Cerebellar cortex (tissue), 1 donor: ENCODE measurements at regions not wholly inside any gene's neighbourhood (a gene's known extent, or its start where the extent isn't known, plus 50 kb on each side); places are given as distances from the start of the nearest gene placed in this dataset.

ENCODE experiments used
- DNase-seq: peaks from one replicate; pipeline ENCODE4 v3.0.0-alpha.2; 2015; ENCODE audit warnings: low spot score

GRCh38 chr3:84439476-84439875 is 519.3 kb upstream of the CADM2 start:
- no peak for DNase-seq

GRCh38 chr3:84440291-84440690 is 518.5 kb upstream of the CADM2 start:
- DNase-seq: no peak

- DNase-seq: no peak
These were observed 516.3 kb upstream of the CADM2 start for GRCh38 chr3:84442533-84442932.

- no peak for DNase-seq
These were observed 513.9 kb upstream of the CADM2 start for GRCh38 chr3:84444726-84445521.

- no peak for DNase-seq
These were observed 471.5 kb upstream of the CADM2 start for GRCh38 chr3:84487296-84487695.

GRCh38 chr3:84504761-84505160 is 454.0 kb upstream of the CADM2 start:
- DNase-seq: no peak

GRCh38 chr3:84510007-84510406 is 448.8 kb upstream of the CADM2 start:
- no peak for DNase-seq

GRCh38 chr3:84522893-84523292 is 435.9 kb upstream of the CADM2 start:
- no peak for DNase-seq

- DNase-seq: no peak
These were observed 421.9 kb upstream of the CADM2 start for GRCh38 chr3:84536916-84537315.

- DNase-seq: no peak
These were observed 420.2 kb upstream of the CADM2 start for GRCh38 chr3:84538597-84538996.

- DNase-seq: no peak
These were observed 411.6 kb upstream of the CADM2 start for GRCh38 chr3:84547207-84547606.

GRCh38 chr3:84547971-84548970 is 410.5 kb upstream of the CADM2 start:
- peak; percentile 48 for DNase-seq

GRCh38 chr3:84555629-84556028 is 403.2 kb upstream of the CADM2 start:
- DNase-seq: no peak

GRCh38 chr3:84566256-84566655 is 392.5 kb upstream of the CADM2 start:
- DNase-seq: no peak

- DNase-seq: no peak
These were observed 391.0 kb upstream of the CADM2 start for GRCh38 chr3:84567796-84568195.

GRCh38 chr3:84573962-84574361 is 384.8 kb upstream of the CADM2 start:
- DNase-seq: no peak

- DNase-seq: no peak
These were observed 372.4 kb upstream of the CADM2 start for GRCh38 chr3:84586427-84586826.

GRCh38 chr3:84600703-84601225 is 358.0 kb upstream of the CADM2 start:
- DNase-seq: no peak

GRCh38 chr3:84601303-84601702 is 357.5 kb upstream of the CADM2 start:
- peak; percentile 17 for DNase-seq

GRCh38 chr3:84621823-84622222 is 337.0 kb upstream of the CADM2 start:
- no peak for DNase-seq

- DNase-seq: no peak
These were observed 324.1 kb upstream of the CADM2 start for GRCh38 chr3:84634668-84635067.

- DNase-seq: no peak
These were observed 321.5 kb upstream of the CADM2 start for GRCh38 chr3:84637272-84637671.

- no peak for DNase-seq
These were observed 292.3 kb upstream of the CADM2 start for GRCh38 chr3:84666468-84666867.
